ENCODE measurements at regions not wholly inside any gene's neighbourhood (a gene's known extent, or its start where the extent isn't known, plus 50 kb on each side); places are given as distances from the start of the nearest gene placed in this dataset.

DNA sequence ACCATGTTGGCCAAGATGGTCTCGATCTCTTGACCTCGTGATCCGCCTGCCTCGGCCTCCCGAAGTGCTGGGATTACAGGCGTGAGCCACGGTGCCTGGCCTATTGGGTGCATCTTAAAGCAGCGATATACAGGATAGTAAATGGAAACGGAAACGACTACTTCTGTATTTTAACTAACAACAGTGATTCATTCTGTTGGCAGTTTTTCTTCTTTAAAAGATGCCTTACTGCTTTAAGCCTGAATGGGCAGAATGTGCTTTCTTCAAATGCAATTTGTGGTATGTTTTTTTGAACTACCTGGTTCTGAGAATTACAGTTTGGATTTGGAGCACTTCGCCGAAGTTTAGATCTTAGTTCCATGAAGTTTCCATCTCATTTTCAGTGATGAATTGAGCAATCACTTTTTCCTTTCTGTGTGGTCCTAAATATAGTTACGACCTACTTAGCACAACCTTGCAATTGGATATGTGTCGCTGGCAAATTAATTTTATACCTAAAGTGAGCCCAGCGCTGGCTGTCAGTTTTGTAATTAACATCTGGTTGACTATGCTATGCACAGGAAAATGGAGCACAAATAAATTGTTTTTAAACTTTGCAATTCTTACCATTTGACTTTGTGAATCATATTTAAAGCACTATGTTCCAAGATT is 53.6 kb upstream of the EIF5 start:
- TF ChIP-seq SP3 (tag by site-specific recombination; IDR thresholded peaks at IDR 0.05) (no peak), ZNF768 (tag by site-specific recombination; IDR thresholded peaks at IDR 0.05) (no peak), ZNF596 (tag by site-specific recombination; IDR thresholded peaks at IDR 0.05) (no peak), ZNF76 (tag by site-specific recombination; IDR thresholded peaks at IDR 0.05; ENCODE audit: borderline replicate concordance, low read depth) (no peak), ZNF701 (tag by site-specific recombination; IDR thresholded peaks at IDR 0.05) (no peak), ZNF114 (tag by site-specific recombination; IDR thresholded peaks at IDR 0.05) (no peak), ZNF24 (tag by site-specific recombination; IDR thresholded peaks at IDR 0.05) (no peak), ZNF473 (tag by site-specific recombination; IDR thresholded peaks at IDR 0.05) (no peak)
- TF ChIP-seq, protein P1, sequence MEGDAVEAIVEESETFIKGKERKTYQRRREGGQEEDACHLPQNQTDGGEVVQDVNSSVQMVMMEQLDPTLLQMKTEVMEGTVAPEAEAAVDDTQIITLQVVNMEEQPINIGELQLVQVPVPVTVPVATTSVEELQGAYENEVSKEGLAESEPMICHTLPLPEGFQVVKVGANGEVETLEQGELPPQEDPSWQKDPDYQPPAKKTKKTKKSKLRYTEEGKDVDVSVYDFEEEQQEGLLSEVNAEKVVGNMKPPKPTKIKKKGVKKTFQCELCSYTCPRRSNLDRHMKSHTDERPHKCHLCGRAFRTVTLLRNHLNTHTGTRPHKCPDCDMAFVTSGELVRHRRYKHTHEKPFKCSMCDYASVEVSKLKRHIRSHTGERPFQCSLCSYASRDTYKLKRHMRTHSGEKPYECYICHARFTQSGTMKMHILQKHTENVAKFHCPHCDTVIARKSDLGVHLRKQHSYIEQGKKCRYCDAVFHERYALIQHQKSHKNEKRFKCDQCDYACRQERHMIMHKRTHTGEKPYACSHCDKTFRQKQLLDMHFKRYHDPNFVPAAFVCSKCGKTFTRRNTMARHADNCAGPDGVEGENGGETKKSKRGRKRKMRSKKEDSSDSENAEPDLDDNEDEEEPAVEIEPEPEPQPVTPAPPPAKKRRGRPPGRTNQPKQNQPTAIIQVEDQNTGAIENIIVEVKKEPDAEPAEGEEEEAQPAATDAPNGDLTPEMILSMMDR (tag by site-specific recombination; IDR thresholded peaks at IDR 0.05): no peak
- TF ChIP-seq, protein P2, sequence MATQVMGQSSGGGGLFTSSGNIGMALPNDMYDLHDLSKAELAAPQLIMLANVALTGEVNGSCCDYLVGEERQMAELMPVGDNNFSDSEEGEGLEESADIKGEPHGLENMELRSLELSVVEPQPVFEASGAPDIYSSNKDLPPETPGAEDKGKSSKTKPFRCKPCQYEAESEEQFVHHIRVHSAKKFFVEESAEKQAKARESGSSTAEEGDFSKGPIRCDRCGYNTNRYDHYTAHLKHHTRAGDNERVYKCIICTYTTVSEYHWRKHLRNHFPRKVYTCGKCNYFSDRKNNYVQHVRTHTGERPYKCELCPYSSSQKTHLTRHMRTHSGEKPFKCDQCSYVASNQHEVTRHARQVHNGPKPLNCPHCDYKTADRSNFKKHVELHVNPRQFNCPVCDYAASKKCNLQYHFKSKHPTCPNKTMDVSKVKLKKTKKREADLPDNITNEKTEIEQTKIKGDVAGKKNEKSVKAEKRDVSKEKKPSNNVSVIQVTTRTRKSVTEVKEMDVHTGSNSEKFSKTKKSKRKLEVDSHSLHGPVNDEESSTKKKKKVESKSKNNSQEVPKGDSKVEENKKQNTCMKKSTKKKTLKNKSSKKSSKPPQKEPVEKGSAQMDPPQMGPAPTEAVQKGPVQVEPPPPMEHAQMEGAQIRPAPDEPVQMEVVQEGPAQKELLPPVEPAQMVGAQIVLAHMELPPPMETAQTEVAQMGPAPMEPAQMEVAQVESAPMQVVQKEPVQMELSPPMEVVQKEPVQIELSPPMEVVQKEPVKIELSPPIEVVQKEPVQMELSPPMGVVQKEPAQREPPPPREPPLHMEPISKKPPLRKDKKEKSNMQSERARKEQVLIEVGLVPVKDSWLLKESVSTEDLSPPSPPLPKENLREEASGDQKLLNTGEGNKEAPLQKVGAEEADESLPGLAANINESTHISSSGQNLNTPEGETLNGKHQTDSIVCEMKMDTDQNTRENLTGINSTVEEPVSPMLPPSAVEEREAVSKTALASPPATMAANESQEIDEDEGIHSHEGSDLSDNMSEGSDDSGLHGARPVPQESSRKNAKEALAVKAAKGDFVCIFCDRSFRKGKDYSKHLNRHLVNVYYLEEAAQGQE (tag by site-specific recombination; IDR thresholded peaks at IDR 0.05): no peak

Data from HEK293 (cell line).